Endothelial cell (in vitro differentiated cells): ENCODE measurements at regions not wholly inside any gene's neighbourhood (a gene's known extent, or its start where the extent isn't known, plus 50 kb on each side); places are given as distances from the start of the nearest gene placed in this dataset.

Experiments
- DNase-seq: peaks from one replicate; pipeline ENCODE4 v3.0.0; 2021; ENCODE audit warnings: low spot score
- H3K27ac Mint-ChIP-seq: one replicate; pipeline ENCODE4 v1.8.0; 2021; ENCODE audit warnings: mixed read lengths, inconsistent platforms; ENCODE audit not compliant: unreplicated experiment
- H3K27me3 Mint-ChIP-seq: one replicate; pipeline ENCODE4 v1.8.0; 2021; ENCODE audit warnings: mild to moderate bottlenecking, moderate library complexity, mixed read lengths, inconsistent platforms; ENCODE audit not compliant: unreplicated experiment
- H3K36me3 Mint-ChIP-seq: one replicate; pipeline ENCODE4 v1.8.0; 2021; ENCODE audit warnings: mild to moderate bottlenecking, low read depth, mixed read lengths, inconsistent platforms; ENCODE audit not compliant: unreplicated experiment
- H3K4me1 Mint-ChIP-seq: one replicate; pipeline ENCODE4 v1.8.0; 2021; ENCODE audit warnings: mild to moderate bottlenecking, mixed read lengths, inconsistent platforms; ENCODE audit not compliant: unreplicated experiment
- H3K4me3 Mint-ChIP-seq: one replicate; pipeline ENCODE4 v1.8.0; 2021; ENCODE audit warnings: mild to moderate bottlenecking, mixed read lengths, inconsistent platforms; ENCODE audit not compliant: unreplicated experiment
- H3K9me3 Mint-ChIP-seq: one replicate; pipeline ENCODE4 v1.8.0; 2021; ENCODE audit warnings: mixed read lengths, inconsistent platforms; ENCODE audit not compliant: unreplicated experiment
- CTCF ChIP-seq: fragments of 200-600 bp; sonication (generic); IDR thresholded peaks from one replicate; pipeline ENCODE4 v1.5.0; 2021; ENCODE audit warnings: antibody characterized with exemption; ENCODE audit not compliant: unreplicated experiment

DNA sequence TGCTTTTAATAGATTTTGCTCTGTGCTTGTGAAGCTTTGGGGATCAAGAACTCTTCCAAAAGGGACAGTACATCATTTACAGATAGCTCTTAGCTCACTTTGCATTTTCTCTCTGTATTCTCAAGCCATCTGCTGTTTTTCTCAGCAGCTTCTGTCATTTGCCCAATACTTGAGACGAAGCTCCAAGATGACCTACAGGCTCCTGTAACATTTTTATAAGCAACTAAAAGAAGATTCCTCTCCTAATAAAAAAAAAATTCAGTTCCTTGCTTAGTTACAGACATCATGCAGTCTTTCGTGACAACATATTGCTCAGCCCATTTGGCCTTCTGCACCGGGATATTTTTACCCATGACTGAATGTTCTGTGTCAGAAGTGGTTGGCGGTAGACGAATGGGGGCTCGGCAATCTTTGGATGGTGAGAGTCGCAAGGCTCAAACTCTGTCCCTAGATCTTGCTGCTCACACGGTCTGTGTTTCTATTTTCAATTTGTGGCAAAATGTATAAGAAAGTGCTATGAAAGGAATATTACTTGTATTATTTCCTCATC, 215.6 kb downstream of the FSCB start:
- H3K4me1 Mint-ChIP-seq: no peaks in the 10 kb centered on the region
- H3K36me3 Mint-ChIP-seq: no peaks in the 10 kb centered on the region
- no peak overlapping the region for H3K4me3 Mint-ChIP-seq

GRCh38 chr14:44287858-44288257, 219.2 kb downstream of the FSCB start:
- Mint-ChIP-seq H3K27ac (no peak overlapping the region), H3K36me3 (no peaks in the 10 kb centered on the region), H3K4me3 (no peak overlapping the region), H3K27me3 (peaks cover 1% of the 10 kb centered on the region), H3K9me3 (no peaks in the 10 kb centered on the region), H3K4me1 (no peaks in the 10 kb centered on the region)
- no peak for DNase-seq
- no peak for TF ChIP-seq CTCF

More for the DNA sequence above, 215.6 kb downstream of the FSCB start:
- DNase-seq: no peak
- no peaks in the 10 kb centered on the region for H3K27me3 Mint-ChIP-seq
- H3K27ac Mint-ChIP-seq: no peak overlapping the region
- no peak for TF ChIP-seq CTCF
- no peaks in the 10 kb centered on the region for H3K9me3 Mint-ChIP-seq

GRCh38 chr14:44286201-44286600, 220.9 kb downstream of the FSCB start:
- TF ChIP-seq CTCF: no peak
- H3K27ac Mint-ChIP-seq: no peak overlapping the region
- H3K9me3 Mint-ChIP-seq: no peaks in the 10 kb centered on the region
- peaks cover 4% of the 10 kb centered on the region for H3K27me3 Mint-ChIP-seq
- no peak overlapping the region for H3K4me3 Mint-ChIP-seq
- DNase-seq: no peak
- no peaks in the 10 kb centered on the region for H3K4me1 Mint-ChIP-seq
- H3K36me3 Mint-ChIP-seq: no peaks in the 10 kb centered on the region

- no peak for TF ChIP-seq CTCF
- H3K36me3 Mint-ChIP-seq: no peaks in the 10 kb centered on the region
- H3K27me3 Mint-ChIP-seq: peaks cover 4% of the 10 kb centered on the region
- no peak overlapping the region for H3K4me3 Mint-ChIP-seq
- H3K27ac Mint-ChIP-seq: no peak overlapping the region
- no peaks in the 10 kb centered on the region for H3K9me3 Mint-ChIP-seq
- no peak for DNase-seq
- H3K4me1 Mint-ChIP-seq: no peaks in the 10 kb centered on the region
Observed at GRCh38 chr14:44283836-44284235, 223.2 kb downstream of the FSCB start.

- peaks cover 2% of the 10 kb centered on the region for H3K27me3 Mint-ChIP-seq
- no peak for TF ChIP-seq CTCF
- no peaks in the 10 kb centered on the region for H3K4me1 Mint-ChIP-seq
- no peaks in the 10 kb centered on the region for H3K36me3 Mint-ChIP-seq
- no peak overlapping the region for H3K27ac Mint-ChIP-seq
- no peak for DNase-seq
- H3K9me3 Mint-ChIP-seq: no peaks in the 10 kb centered on the region
- no peak overlapping the region for H3K4me3 Mint-ChIP-seq
Observed at GRCh38 chr14:44279357-44279756, 227.7 kb downstream of the FSCB start.
